Medulla oblongata (tissue), 1 donor: ENCODE measurements at regions not wholly inside any gene's neighbourhood (a gene's known extent, or its start where the extent isn't known, plus 50 kb on each side); places are given as distances from the start of the nearest gene placed in this dataset.

Experiments used
- DNase-seq: peaks from one replicate; pipeline ENCODE4 v3.0.0-alpha.2; 2015; ENCODE audit errors: extremely low spot score

DNA sequence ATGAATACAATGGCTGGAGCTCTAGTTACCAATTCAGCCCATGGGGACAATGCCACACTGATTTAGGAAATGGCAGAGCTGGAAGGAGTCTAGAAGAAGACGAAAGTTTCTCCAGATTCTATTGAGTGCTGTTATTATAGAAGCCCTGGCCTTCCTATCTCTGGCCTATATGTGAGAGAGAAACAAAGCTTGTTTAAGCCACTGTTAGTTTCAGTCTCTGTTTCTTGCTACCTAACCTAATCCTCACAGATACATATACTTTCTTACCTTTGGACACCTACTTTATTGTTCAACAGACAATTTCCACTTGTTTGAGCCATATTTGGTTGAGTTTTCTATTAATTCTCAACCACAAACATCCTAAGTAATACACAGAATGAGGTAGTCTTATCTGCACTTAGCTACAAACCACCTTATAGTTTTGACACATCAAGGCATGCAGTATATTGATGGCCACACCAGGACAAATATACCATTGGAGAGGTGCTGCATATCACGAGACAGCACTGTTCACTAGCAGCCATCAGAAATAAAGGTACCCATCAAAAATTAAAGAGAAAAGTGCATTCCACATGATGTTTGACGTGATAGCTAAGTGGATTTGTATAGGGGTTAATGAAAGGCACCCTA is 190.2 kb downstream of the SMIM20 start:
- DNase-seq = no peak

GRCh38 chr4:26105337-26105736 is 191.3 kb downstream of the SMIM20 start:
- DNase-seq = no peak

DNA sequence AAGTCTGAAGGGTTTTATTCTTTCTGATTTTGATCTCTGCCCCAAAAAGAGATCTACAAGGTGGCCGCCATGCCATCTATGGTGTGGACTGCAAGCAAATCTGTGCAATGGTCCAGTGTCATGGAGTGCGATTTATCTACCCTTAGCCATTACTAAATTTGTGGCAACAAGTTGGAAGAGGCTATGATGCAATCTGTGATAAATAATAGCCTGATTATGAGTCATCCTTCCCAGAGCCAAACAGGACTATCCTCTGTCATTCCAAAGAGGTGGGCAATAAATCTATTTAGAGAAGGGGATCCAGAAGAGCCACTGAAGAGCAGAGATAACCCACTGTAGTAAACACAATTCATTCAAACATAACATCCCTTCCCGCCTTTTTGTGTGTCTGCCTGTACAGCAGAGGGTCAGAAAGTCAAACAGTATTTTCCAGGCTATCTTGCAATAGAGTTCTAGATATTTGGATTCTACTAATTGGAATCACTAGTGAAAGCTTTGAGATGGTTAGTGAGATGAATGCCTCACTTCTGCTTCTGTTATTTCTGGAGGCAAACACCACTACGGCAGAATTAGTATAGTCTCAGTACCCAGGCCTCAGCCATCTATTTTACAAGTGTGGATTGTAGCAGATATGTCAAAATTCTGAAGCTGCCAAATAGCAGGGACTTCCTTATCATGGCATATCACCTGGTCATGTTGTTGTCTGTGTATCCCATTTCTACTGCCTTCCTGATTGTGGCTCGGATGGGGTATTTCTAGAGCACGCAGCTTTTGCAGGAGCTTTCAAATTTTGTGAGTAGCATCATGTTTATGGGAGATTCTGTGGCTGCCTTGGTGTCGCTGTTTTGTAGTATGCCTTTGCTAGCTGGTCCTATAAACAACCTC is 192.0 kb downstream of the SMIM20 start:
- DNase-seq = no peak

GRCh38 chr4:26106776-26107175 is 192.8 kb downstream of the SMIM20 start:
- DNase-seq = no peak

GRCh38 chr4:26108054-26108453 is 194.0 kb downstream of the SMIM20 start:
- no peak for DNase-seq

DNA sequence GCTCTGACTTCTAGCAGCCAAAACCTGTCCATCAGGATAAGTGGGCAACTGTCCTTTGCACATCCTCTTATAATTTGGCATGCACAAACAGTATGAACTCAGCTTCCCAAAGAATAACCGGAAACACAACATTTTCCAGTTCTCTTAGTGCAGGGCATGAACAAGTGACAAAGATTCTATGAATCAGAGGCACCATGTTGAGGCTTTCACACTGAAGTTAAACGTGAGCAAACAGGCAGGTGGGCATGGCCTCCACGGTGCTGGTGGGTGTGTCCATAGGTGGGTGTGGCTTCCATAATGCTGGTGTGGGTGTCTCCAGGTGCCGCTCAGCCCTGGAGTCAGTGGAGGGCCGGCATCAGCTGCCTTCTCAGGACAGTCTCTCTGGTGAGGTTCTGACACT is 196.5 kb downstream of the SMIM20 start:
- no peak for DNase-seq

- no peak for DNase-seq
Measured at GRCh38 chr4:26113339-26113940, 199.4 kb downstream of the SMIM20 start.

DNA sequence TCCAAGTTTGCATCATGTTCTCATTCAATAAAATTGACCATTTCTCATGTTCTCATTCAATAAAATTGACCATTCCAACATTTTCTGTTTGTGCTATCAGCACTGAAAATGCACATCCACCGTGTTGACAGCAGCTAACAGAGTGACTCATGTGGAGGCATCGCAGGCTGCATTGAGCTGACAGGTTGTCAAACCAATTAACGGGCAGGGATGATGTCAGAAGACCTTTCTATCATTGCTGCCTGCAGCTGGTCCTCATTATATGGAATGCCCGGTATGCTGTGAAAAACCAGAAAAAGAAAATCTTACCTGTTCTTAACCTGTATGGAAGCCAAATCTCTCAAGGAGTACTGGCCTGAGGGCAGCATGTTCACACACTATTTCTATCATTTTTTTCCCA is 202.0 kb downstream of the SMIM20 start:
- DNase-seq = no peak

GRCh38 chr4:26120098-26120825 is 200.6 kb upstream of the RBPJ start:
- DNase-seq = no peak

DNA sequence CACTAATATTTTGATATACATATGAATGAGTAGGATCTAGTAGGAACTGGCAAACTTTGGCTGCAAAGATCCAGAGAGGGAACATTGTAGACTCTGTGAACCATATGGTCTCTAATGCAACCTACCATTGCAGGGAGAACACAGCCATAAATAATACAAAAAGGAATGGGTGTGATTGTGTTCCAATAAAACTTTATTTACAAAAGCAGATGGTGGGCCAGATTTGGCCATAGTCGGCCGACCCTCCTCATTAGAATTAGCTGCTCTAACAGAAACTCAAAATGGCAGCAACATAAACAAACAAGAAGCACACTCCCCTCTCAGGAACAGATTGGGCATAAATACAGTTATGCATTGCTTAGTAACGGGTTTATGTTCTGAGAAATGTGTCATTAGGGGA is 198.1 kb upstream of the RBPJ start:
- no peak for DNase-seq

DNA sequence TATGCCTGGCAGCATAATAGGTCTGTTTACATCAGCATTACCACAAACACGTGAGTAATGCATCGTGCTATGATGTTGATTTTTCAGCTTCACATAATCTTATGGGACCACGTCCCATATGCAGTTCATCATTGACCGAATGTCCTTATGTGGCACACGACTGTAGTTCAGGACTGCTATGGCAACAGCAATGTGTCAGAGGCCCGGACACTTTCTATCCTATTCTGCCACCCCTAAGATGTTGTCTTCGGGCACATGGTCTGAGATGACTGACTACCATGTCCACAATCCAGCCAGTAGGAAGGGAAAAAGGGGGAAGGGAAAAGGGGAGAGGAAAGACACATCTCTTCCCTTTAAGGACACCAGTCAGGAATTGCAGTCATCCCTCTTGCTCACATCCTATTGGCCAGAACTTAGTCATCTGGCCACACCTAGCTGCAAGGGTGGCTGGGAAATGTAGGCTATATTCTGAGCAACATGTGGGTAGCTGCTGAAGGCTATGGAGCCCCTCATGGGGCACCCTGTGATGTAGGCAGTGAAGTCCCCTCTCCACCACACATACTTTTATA is 196.0 kb upstream of the RBPJ start:
- no peak for DNase-seq

GRCh38 chr4:26126143-26126718 is 194.6 kb upstream of the RBPJ start:
- peak; percentile 7 for DNase-seq

- no peak for DNase-seq
Measured at GRCh38 chr4:26126994-26127393, 193.8 kb upstream of the RBPJ start.

- no peak for DNase-seq
Measured at GRCh38 chr4:26127851-26128337, 192.9 kb upstream of the RBPJ start.

DNA sequence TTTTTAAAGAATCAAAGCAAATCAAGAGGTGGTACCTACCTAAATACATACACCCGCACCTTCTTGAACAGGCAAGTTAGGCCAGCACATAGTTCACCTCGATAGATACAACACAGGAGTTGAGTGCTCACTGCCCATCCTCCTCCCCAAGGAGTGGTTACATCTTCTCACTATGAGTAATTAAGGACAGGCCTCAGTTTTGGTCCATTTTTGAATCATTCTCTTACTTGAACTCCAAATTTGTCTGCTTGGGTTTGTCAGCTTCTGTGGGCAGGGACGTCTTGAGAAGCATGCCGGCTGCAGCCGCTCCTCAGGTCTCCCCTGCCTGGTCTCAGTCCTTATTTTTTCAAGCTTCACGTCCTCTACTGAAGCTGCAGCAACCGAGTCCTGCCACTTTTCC is 190.6 kb upstream of the RBPJ start:
- no peak for DNase-seq

DNA sequence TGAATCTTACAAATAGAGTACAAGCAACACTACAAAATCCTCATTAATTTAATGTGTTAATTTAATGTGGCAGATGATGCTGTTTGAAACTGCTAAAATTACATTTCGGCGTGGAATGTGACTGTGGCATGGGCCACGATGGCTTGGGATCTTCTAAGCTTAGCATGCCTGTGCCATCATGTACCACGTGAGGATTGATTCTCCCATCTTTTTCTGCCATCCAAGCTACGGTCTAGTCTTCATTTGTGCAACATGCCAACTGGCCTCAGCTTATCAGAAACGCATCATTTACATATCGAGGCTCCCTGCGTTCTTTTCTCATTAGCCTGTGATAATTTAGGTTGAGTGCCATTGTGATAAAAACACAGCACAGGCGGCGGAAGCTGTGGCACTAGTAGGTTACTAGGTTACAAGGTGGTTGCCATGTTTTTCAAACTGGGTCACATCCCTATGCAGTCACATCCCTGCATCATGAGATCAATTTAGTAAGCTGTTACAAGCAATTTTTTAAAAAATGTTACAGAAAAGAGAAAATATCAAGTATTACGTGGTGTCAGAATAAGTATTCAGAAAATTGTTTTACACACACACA is 189.9 kb upstream of the RBPJ start:
- DNase-seq = no peak

DNA sequence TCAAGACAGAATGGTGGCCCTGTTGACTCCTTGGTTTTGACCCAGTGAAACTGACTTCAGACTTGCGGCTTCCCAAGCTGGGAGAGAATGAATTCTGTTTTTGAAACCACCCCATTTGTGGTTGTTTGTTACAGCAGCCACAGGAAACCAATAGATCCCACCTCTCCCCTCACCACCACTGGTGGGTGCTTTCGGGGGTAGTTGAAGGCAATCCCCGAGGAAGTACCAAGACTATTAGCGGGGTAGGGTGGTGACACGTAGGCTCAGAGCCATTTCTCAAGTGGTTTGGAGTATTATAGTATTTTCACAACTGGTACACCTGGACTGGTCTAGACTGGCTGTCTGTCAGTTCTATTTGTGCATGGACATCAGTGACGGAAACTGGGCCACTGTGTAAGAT is 189.1 kb upstream of the RBPJ start:
- no peak for DNase-seq

DNA sequence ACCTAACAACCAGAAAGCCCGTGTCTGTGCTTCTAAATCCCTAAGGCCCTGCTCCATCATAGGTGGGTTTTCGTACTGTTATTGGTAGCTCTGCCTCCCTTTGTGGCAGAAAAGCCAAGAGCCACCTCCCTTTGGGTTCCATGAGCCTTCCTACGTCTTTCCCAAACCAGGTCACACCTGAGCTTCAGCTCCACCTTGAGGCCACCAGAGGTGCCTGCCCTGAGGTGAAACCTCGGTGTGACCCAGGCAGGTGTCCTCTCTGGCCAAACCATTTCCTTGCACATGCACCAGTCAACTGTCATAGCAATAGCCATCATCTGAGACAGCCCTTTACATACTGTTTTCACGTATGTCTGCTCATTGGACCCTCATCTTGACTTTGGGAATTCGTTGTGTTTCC is 188.0 kb upstream of the RBPJ start:
- DNase-seq = no peak

GRCh38 chr4:26133840-26134239 is 187.0 kb upstream of the RBPJ start:
- DNase-seq = no peak

DNA sequence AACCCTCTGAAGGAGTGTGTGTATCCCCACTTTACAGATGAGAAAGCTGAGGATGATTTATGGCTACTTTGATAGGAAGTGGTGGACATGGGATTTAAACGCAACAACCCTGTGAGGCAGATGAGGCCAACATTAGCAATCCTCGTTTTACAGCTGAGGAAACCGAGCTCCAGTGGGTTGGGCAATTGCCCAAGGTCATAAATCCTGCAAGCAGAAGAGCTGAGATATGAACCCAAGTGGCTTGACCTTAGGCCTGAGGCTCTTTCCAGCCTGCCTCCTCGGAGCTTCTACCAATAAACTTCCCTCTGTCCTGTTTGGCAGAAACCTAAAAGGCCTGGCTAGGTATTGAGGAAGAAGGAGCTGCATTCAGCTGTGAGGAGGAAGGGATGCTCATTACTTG is 185.5 kb upstream of the RBPJ start:
- no peak for DNase-seq

GRCh38 chr4:26136615-26137014 is 184.2 kb upstream of the RBPJ start:
- no peak for DNase-seq
